NCI-H510A (cell line): ENCODE measurements at regions not wholly inside any gene's neighbourhood (a gene's known extent, or its start where the extent isn't known, plus 50 kb on each side); places are given as distances from the start of the nearest gene placed in this dataset.
"Not testable (repeated sequence)": the region's sequence is repeated elsewhere in the genome, so short reads cannot be mapped to it uniquely, and the experiment has no call there.

Experiments
- DNase-seq: peaks from one replicate; lab custom pipeline; 2025; lab: John Stamatoyannopoulos, UW

GRCh38 chr6:164107297-164107995, 692.9 kb downstream of the QKI start:
- no peak for DNase-seq

GRCh38 chr6:164106345-164106769, 691.8 kb downstream of the QKI start:
- DNase-seq: no peak

- DNase-seq: no peak
Measured at GRCh38 chr6:164105705-164106104, 691.2 kb downstream of the QKI start.

GRCh38 chr6:164104432-164104831, 689.9 kb downstream of the QKI start:
- no peak for DNase-seq

DNA sequence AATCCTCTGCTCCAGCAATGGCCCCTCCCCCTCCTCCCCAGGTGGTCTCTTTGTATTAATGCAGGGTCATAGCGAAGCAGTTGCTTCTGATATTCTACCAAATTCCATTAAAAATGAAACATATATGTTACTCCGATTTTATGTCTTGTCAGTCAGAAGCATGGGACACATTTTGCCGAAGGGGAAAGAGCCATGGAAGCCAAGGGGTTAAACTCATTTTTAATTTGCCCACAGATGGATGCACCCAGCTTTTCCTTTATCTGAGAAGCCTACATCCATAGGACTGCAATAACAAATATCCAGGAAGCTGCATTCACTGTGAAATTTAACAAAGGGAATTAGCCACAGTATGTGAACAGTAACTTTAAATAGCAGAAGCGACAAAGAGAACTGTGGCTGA, 688.2 kb downstream of the QKI start:
- DNase-seq: no peak

DNA sequence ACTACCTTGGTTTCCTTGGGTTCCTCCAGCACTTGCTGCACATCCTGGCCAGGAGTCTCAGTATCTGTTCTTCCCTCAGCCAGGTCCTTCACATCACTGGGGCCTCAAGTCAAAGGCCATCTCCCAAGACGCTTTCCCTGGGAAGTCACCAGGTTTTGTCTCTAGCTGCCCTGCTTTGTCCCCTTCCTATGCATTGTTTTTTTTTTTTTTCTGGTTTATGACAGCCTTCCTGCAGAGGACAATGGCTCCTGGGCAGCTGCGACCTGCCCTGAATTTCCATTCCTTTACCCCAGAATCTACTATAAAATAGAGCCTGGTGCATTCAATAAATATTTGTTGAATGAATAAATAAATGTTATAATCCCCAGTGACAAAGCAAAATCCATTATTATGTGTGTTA, 687.3 kb downstream of the QKI start:
- DNase-seq: no peak

DNA sequence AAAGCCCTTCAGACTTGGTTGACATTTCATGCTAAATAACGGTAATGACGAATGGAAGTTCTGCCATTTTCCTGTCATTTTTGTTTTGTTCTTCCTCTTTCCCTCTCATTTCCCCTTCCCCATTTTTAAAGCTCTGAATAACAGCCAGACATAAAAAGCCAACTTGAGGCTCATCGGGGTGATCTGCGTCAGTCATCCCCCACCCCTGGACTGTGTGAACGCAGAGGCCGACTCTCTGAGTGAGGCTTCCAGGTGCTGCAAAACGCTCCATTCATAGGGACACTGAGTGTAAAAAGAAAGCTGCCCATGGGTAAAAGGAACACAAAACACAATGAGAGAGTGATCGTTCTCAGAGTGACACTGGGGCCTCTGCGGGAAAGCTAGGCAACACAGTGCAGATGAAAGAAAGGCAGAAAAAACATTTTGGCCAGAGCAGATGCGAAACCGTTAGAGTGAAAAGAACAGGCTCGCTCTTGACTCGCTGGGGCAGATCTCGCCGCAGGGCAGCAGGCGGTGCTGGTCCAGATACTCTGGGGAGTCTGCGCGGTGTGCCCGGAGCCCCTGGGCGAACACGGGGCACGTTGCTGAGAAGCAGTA, 684.8 kb downstream of the QKI start:
- no peak for DNase-seq

GRCh38 chr6:164098857-164099267, 684.3 kb downstream of the QKI start:
- no peak for DNase-seq

GRCh38 chr6:164097551-164098398, 683.3 kb downstream of the QKI start:
- DNase-seq: no peak

- DNase-seq: no peak
Measured at GRCh38 chr6:164097056-164097455, 682.5 kb downstream of the QKI start.

GRCh38 chr6:164095056-164095455, 680.5 kb downstream of the QKI start:
- no peak for DNase-seq

GRCh38 chr6:164087870-164088269, 673.4 kb downstream of the QKI start:
- no peak for DNase-seq

DNA sequence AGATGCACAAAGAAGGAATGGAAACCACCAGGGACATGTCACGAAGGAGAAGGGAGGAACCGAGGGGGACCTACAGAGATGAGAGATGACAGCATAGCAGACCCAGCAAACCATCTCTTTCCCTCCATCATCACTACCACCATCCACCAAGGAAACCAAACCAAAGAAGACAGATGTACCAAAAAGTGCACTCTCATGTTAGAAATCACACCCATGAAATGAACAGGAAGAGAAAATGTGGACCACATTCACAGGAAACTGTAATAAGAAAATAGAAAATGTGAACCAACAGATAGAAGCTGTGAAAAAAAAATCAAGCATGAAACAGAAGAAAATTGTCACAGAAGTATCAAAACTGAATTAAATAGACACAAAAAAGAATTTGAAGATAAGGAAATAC, 672.7 kb downstream of the QKI start:
- no peak for DNase-seq

DNA sequence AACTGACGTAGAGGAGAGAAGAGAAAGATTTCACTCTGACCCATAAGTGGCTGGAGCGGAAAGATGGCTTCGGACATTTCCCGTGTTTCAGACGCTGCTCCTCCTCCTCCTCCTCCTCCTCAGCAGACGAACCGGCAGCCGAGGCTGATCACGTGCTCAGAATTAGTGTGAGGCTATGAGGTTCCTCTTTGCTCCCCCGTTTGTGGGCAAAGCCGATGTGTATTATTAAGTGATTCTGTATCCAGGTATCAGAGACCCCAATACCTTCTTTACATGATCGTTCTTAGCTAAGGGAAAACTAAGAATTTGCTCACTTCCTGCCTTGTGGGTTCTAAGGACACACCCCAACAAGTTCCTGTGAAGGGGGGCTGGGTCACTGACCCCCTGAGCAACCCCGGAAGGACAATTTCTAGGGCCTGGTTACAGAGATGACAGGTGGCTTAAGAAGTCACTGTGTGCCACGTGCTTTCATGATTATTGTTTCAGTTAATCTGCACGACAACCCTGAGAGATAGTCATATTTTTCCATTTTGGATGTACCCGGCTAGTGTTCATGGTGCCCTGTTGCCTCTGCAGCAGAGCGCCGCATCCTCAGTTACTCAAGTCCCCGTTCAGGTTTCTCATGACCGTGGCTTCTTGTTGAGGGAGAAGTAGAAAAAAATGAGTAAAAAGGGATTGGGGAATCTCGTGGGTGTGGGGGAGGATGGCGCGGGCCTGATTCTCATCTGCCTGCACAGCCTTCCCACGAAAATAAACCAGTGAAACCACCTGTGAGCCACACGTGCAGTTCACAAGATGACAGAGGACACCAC, 671.8 kb downstream of the QKI start:
- no peak for DNase-seq

DNA sequence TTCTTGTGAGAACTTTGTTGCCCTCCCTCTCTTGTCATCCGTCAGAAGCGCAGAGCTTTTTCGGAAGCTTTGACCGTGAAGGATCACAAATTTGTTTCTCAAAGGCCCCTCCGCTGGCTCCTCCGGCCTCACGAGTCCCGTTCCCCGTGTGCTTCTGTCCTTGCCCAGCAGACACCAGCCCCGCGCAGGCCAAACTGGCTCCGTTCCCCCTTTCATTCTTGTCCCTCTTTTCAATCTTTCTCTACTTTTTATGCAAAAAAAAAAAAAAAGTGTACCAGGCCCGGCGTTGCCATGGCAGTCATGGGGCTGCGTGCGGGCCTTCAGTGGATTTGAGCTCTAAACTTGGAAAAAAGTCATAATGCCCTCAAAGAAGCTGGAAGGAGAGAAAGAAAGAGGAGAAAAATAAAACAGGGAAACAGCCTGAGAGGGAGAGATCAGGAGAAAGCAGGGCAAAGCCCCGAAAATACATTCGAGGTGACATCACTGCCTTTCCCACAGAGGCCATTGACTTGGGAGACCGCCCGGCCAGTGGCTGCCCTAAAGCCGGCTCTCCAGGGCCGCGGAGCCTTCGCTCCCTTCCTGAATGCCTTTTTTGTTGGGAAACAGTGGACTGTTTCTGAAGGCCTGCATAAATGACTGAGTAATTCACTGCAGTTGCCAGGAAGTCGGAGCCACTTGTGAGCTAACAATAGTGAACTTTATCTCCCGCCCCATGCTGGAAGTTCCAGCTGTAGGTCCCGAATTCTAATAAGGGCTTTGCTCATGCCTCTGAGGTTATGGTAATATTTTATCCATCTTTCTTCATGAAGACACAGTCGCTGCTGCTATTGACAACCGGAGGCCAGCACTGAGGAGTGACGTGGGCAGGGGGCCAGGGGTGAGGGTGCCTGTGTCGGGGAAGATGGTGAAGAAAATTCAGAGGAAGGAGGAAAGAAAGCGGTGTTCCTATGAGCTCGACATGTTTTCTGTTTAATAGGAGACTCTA, 670.9 kb downstream of the QKI start:
- DNase-seq: no peak

DNA sequence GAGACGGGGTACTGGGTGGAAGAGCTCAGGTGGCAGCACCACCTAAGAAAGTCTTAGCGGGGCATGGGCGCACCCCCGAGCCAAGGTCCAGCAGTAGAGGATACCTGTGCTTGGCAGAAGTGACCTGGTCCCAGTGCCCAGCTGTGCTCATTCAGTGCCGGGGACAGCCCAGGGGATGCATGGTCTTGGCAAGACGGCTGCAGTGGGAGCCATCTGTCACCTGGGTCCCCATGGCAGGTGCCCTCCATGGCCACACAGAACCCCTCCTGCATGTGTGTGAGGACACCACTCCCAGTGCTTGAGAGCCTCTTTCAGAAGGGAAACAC, 664.7 kb downstream of the QKI start:
- DNase-seq: no peak

GRCh38 chr6:164078532-164079274, 664.2 kb downstream of the QKI start:
- no peak for DNase-seq

DNA sequence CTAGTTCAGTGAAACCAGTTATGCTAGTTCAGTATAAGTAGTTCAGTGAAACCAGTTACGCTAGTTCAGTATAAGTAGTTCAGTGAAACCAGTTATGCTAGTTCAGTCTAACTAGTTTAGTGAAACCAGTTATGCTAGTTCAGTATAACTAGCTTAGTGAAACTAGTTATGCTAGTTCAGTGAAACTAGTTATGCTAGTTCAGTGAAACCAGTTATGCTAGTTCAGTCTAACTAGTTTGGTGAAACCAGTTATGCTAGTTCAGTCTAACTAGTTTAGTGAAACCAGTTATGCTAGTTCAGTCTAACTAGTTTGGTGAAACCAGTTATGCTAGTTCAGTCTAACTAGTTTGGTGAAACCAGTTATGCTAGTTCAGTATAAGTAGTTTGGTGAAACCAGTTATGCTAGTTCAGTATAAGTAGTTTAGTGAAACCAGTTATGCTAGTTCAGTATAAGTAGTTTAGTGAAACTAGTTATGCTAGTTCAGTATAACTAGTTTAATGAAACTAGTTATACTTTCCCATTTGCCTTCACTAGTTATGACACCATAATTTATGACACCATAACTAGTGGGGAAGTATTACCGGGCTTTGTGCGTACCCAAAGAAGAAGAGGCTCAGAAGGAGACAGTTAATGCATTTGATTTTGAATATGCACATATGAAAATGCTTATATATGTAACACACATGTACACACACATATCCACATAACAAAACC, 662.5 kb downstream of the QKI start:
- DNase-seq: not testable (repeated sequence)

GRCh38 chr6:164075981-164076615, 661.6 kb downstream of the QKI start:
- no peak for DNase-seq
